C4-2B (cell line): ENCODE measurements at regions not wholly inside any gene's neighbourhood (a gene's known extent, or its start where the extent isn't known, plus 50 kb on each side); places are given as distances from the start of the nearest gene placed in this dataset.

ENCODE experiments used
- ZFX ChIP-seq: fragments of 450-650 bp; IDR thresholded peaks from 2 replicates; pipeline ENCODE4 v1.6.1; 2017
- TF ChIP-seq, protein P1 (sequence below): fragments of 450-650 bp; conservative IDR thresholded peaks from 2 replicates; pipeline ENCODE4 v1.5.1; 2017; ENCODE audit warnings: mild to moderate bottlenecking

GRCh38 chr9:10700915-10701314, 88.1 kb upstream of the PTPRD start:
- TF ChIP-seq, protein P1, sequence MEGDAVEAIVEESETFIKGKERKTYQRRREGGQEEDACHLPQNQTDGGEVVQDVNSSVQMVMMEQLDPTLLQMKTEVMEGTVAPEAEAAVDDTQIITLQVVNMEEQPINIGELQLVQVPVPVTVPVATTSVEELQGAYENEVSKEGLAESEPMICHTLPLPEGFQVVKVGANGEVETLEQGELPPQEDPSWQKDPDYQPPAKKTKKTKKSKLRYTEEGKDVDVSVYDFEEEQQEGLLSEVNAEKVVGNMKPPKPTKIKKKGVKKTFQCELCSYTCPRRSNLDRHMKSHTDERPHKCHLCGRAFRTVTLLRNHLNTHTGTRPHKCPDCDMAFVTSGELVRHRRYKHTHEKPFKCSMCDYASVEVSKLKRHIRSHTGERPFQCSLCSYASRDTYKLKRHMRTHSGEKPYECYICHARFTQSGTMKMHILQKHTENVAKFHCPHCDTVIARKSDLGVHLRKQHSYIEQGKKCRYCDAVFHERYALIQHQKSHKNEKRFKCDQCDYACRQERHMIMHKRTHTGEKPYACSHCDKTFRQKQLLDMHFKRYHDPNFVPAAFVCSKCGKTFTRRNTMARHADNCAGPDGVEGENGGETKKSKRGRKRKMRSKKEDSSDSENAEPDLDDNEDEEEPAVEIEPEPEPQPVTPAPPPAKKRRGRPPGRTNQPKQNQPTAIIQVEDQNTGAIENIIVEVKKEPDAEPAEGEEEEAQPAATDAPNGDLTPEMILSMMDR: no peak
- no peak for TF ChIP-seq ZFX
